ENCODE measurements at regions not wholly inside any gene's neighbourhood (a gene's known extent, or its start where the extent isn't known, plus 50 kb on each side); places are given as distances from the start of the nearest gene placed in this dataset.

DNA sequence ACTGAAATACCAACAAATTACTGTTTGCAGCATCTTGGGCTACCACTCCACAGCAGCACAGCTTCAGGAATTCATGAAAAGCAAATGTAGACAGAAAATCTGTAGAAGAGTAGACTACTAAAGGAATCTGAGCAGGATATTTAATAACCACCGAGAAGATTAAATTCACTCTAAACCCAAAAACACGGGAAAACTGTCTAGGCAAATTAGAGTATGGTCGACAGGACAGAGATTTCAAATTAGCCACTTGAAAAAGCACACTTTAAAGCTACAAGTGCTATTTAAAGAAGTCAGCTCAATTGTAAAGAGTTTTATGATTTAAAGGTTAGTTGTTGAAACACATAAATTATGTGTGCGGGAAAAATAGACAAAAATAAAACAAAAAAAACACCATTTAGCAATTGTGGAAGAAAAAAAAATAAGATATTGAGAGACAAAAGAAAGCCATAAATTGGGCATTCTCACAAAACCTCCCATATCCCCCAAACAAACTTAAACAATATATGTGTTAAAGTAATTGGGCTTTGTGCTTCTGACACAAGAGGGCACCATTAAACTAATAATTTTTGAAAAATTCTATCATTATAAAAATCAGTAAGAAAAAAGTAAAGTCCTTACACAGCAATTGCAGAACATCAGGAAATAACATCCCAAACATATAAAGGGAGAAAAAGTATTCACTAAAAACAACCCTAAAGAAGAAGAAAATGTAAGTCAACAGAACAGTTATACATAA lies 880.8 kb downstream of the TECRL start:
- Histone ChIP-seq H3K27me3 (no peaks in the 10 kb centered on the region), H4K20me1 (ENCODE audit: insufficient read depth, poor library complexity, severe bottlenecking) (no peaks in the 10 kb centered on the region), H3K9me3 (ENCODE audit: low read depth) (no peaks in the 10 kb centered on the region), H3K79me2 (no peaks in the 10 kb centered on the region), H3K4me2 (no peak overlapping the region), H3K36me3 (replicated peaks; ENCODE audit: insufficient read depth, low read depth) (no peaks in the 10 kb centered on the region), H3K4me3 (no peak overlapping the region), H3K27ac (no peak overlapping the region), H2AFZ (no peak overlapping the region), H3K4me1 (ENCODE audit: insufficient read depth) (no peaks in the 10 kb centered on the region), H3K9me2 (replicated peaks; ENCODE audit: insufficient read depth) (no peaks in the 10 kb centered on the region)
- TF ChIP-seq, protein P1, sequence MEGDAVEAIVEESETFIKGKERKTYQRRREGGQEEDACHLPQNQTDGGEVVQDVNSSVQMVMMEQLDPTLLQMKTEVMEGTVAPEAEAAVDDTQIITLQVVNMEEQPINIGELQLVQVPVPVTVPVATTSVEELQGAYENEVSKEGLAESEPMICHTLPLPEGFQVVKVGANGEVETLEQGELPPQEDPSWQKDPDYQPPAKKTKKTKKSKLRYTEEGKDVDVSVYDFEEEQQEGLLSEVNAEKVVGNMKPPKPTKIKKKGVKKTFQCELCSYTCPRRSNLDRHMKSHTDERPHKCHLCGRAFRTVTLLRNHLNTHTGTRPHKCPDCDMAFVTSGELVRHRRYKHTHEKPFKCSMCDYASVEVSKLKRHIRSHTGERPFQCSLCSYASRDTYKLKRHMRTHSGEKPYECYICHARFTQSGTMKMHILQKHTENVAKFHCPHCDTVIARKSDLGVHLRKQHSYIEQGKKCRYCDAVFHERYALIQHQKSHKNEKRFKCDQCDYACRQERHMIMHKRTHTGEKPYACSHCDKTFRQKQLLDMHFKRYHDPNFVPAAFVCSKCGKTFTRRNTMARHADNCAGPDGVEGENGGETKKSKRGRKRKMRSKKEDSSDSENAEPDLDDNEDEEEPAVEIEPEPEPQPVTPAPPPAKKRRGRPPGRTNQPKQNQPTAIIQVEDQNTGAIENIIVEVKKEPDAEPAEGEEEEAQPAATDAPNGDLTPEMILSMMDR (IDR thresholded peaks at IDR 0.05; ENCODE audit: poor library complexity): peak; percentile 50
- no peak for TF ChIP-seq EZH2phosphoT487 (IDR thresholded peaks at IDR 0.05; ENCODE audit: low read depth, severe bottlenecking, unreplicated experiment)
- DNase-seq (ENCODE audit: low spot score): no peak
- 50% methylated on average over 4 of the region's 4 CpGs for WGBS (ENCODE audit: low lambda C conversion rate, missing lambda C conversion rate)

DNA sequence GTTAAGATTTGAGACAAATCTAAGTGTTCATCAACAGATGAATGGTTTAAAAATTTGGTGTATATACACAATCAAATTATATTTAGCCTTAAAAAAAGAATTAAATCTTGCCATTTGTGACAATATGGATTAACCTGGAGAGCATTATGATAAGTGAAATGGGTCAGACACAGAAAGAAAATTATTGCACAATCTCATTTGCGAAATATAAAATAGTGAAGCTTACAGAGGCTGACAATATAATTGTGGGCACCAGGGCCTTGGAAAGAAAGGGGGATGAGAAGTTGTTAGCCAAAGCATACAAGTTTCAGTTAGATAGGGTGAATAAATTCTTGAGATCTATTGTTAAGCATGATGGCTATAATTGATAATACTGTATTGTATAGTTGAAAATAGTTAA lies 883.0 kb downstream of the TECRL start:
- no peak overlapping the region for H3K4me2 ChIP-seq
- no peaks in the 10 kb centered on the region for H3K36me3 ChIP-seq (replicated peaks; ENCODE audit: insufficient read depth, low read depth)
- no peak for DNase-seq (ENCODE audit: low spot score)
- H3K9me2 ChIP-seq (replicated peaks; ENCODE audit: insufficient read depth): no peaks in the 10 kb centered on the region
- H3K27ac ChIP-seq: no peak overlapping the region
- 94% methylated on average over 1 of the region's 1 CpG for WGBS (ENCODE audit: low lambda C conversion rate, missing lambda C conversion rate)
- H3K79me2 ChIP-seq: no peaks in the 10 kb centered on the region
- H3K4me1 ChIP-seq (ENCODE audit: insufficient read depth): no peaks in the 10 kb centered on the region
- no peak overlapping the region for H3K4me3 ChIP-seq
- no peaks in the 10 kb centered on the region for H3K9me3 ChIP-seq (ENCODE audit: low read depth)
- no peak overlapping the region for H2AFZ ChIP-seq
- no peak for TF ChIP-seq EZH2 (IDR thresholded peaks at IDR 0.05; ENCODE audit: borderline replicate concordance)
- TF ChIP-seq, protein P1 (IDR thresholded peaks at IDR 0.05; ENCODE audit: poor library complexity): no peak
- no peak for TF ChIP-seq EZH2phosphoT487 (IDR thresholded peaks at IDR 0.05; ENCODE audit: low read depth, severe bottlenecking, unreplicated experiment)
- no peaks in the 10 kb centered on the region for H3K27me3 ChIP-seq
- H4K20me1 ChIP-seq (ENCODE audit: insufficient read depth, poor library complexity, severe bottlenecking): no peaks in the 10 kb centered on the region

- Histone ChIP-seq H3K27me3 (no peaks in the 10 kb centered on the region), H3K4me1 (ENCODE audit: insufficient read depth) (no peaks in the 10 kb centered on the region), H3K9me3 (ENCODE audit: low read depth) (no peaks in the 10 kb centered on the region), H4K20me1 (ENCODE audit: insufficient read depth, poor library complexity, severe bottlenecking) (no peaks in the 10 kb centered on the region), H3K4me2 (no peak overlapping the region), H3K79me2 (no peaks in the 10 kb centered on the region), H3K27ac (no peak overlapping the region), H3K9me2 (replicated peaks; ENCODE audit: insufficient read depth) (no peaks in the 10 kb centered on the region), H3K4me3 (no peak overlapping the region), H2AFZ (no peak overlapping the region), H3K36me3 (replicated peaks; ENCODE audit: insufficient read depth, low read depth) (no peaks in the 10 kb centered on the region)
- TF ChIP-seq EZH2 (IDR thresholded peaks at IDR 0.05; ENCODE audit: borderline replicate concordance) (no peak), EZH2phosphoT487 (IDR thresholded peaks at IDR 0.05; ENCODE audit: low read depth, severe bottlenecking, unreplicated experiment) (no peak)
- TF ChIP-seq, protein P1 (IDR thresholded peaks at IDR 0.05; ENCODE audit: poor library complexity): no peak
- DNase-seq (ENCODE audit: low spot score): no peak
- 84% methylated on average over 1 of the region's 1 CpG for WGBS (ENCODE audit: low lambda C conversion rate, missing lambda C conversion rate)
Observed at GRCh38 chr4:63524764-63525163, 884.5 kb downstream of the TECRL start.
